SU-DHL-6 (cell line): ENCODE measurements at regions not wholly inside any gene's neighbourhood (a gene's known extent, or its start where the extent isn't known, plus 50 kb on each side); places are given as distances from the start of the nearest gene placed in this dataset.

ENCODE experiments used
- H2AFZ ChIP-seq: fragments of 200-600 bp; sonication (generic); 2 replicates; pipeline ENCODE4 v1.6.1; 2014; ENCODE audit warnings: low read depth, mild to moderate bottlenecking, moderate library complexity, mixed read lengths, antibody characterized with exemption, low read length; ENCODE audit not compliant: severe bottlenecking
- H3F3A ChIP-seq: fragments of 200-600 bp; shearing (Covaris generic); 2 replicates; pipeline ENCODE4 v1.6.0; 2016; ENCODE audit warnings: antibody characterized with exemption, mild to moderate bottlenecking; ENCODE audit not compliant: insufficient read depth
- H3K27ac ChIP-seq: fragments of 200-600 bp; sonication (generic); 2 replicates; pipeline ENCODE4 v1.5.1; 2016; ENCODE audit warnings: low read depth, mild to moderate bottlenecking, low read length, moderate library complexity, mixed read lengths
- H3K27me3 ChIP-seq: fragments of 200-600 bp; sonication (generic), shearing (Covaris generic); 2 replicates; pipeline ENCODE4 v1.6.0; 2014; ENCODE audit warnings: mild to moderate bottlenecking, low read length
- H3K36me3 ChIP-seq: fragments of 200-600 bp; sonication (generic); 2 replicates; pipeline ENCODE4 v1.6.1; 2014; ENCODE audit warnings: mild to moderate bottlenecking, low read length, mixed read lengths
- H3K4me2 ChIP-seq: fragments of 300-600, 200-600 bp; shearing (Covaris generic), sonication (generic); 2 replicates; pipeline ENCODE4 v1.6.0; 2014; ENCODE audit warnings: low read length, low read depth, mild to moderate bottlenecking; ENCODE audit not compliant: poor library complexity, severe bottlenecking
- H3K4me3 ChIP-seq: fragments of 200-600 bp; sonication (generic); 2 replicates; pipeline ENCODE4 v1.5.1; 2014; ENCODE audit warnings: antibody characterized with exemption, low read length, mild to moderate bottlenecking, mixed read lengths; ENCODE audit not compliant: insufficient read depth, poor library complexity, severe bottlenecking
- H3K79me2 ChIP-seq: fragments of 200-600 bp; sonication (generic); 2 replicates; pipeline ENCODE4 v1.6.1; 2014; ENCODE audit warnings: mild to moderate bottlenecking, low read length, moderate library complexity; ENCODE audit not compliant: insufficient read depth
- H3K9ac ChIP-seq: fragments of 200-600 bp; sonication (generic); 2 replicates; pipeline ENCODE4 v1.7.0; 2014; ENCODE audit warnings: mild to moderate bottlenecking, low read length
- H3K9me2 ChIP-seq: fragments of 200-600 bp; sonication (generic); replicated peaks from 2 replicates; pipeline ENCODE4 v1.6.1; 2014; ENCODE audit warnings: low read length; ENCODE audit not compliant: insufficient read depth
- H3K9me3 ChIP-seq: fragments of 200-600 bp; sonication (generic); 2 replicates; pipeline ENCODE4 v1.6.1; 2014; ENCODE audit warnings: low read length, mixed read lengths; ENCODE audit not compliant: insufficient read depth
- H4K20me1 ChIP-seq: fragments of 200-600 bp; sonication (generic); 2 replicates; pipeline ENCODE4 v1.6.1; 2014; ENCODE audit warnings: low read depth, mild to moderate bottlenecking, antibody characterized with exemption, low read length, moderate library complexity, mixed read lengths
- EZH2phosphoT487 ChIP-seq: fragments of 200-600 bp; sonication (generic), shearing (Covaris generic); conservative IDR thresholded peaks from 2 replicates; pipeline ENCODE4 v1.6.1; 2018; ENCODE audit warnings: mild to moderate bottlenecking, antibody characterized with exemption, low read length, moderate library complexity, mixed read lengths
- TF ChIP-seq, protein P1 (sequence below): fragments of 200-600 bp; sonication (generic); IDR thresholded peaks from one replicate; pipeline ENCODE4 v1.5.1; 2017; ENCODE audit warnings: antibody characterized with exemption, mild to moderate bottlenecking, low read length, moderate library complexity; ENCODE audit not compliant: insufficient read depth, poor library complexity, severe bottlenecking

DNA sequence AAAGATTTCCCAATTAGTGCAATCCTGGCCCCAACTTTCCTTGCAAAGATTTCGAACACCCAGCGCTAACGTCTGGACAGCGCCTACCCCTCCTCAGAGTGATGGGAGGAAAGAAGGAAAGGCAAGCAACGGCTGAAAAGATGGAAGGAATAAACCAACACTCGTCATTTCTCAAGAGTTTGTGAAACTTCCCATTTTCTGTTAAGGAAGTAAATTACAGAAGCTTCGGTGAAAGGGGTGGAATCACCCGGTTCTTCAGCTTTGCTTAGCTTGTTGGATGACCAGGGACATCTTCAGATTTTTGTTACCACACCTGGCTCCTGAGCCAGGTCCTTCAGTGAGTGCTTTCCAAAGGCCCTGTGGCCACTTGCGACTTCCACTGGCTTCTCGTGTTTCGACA lies 313.1 kb downstream of the SKIDA1 start:
- Histone ChIP-seq H3K4me2 (no peak overlapping the region), H3K79me2 (no peaks in the 10 kb centered on the region), H2AFZ (no peak overlapping the region), H3K9ac (no peak overlapping the region), H3K9me2 (no peaks in the 10 kb centered on the region; the same call in 1 of the 2 replicates), H3K9me3 (no peaks in the 10 kb centered on the region), H3K36me3 (no peaks in the 10 kb centered on the region), H3K27me3 (0 out of 2 replicates have a peak, but pooled peaks cover 2% of the 10 kb centered on the region), H3K4me3 (no peak overlapping the region), H3K27ac (no peak overlapping the region), H3F3A (no peaks in the 10 kb centered on the region), H4K20me1 (no peaks in the 10 kb centered on the region)
- TF ChIP-seq, protein P1, sequence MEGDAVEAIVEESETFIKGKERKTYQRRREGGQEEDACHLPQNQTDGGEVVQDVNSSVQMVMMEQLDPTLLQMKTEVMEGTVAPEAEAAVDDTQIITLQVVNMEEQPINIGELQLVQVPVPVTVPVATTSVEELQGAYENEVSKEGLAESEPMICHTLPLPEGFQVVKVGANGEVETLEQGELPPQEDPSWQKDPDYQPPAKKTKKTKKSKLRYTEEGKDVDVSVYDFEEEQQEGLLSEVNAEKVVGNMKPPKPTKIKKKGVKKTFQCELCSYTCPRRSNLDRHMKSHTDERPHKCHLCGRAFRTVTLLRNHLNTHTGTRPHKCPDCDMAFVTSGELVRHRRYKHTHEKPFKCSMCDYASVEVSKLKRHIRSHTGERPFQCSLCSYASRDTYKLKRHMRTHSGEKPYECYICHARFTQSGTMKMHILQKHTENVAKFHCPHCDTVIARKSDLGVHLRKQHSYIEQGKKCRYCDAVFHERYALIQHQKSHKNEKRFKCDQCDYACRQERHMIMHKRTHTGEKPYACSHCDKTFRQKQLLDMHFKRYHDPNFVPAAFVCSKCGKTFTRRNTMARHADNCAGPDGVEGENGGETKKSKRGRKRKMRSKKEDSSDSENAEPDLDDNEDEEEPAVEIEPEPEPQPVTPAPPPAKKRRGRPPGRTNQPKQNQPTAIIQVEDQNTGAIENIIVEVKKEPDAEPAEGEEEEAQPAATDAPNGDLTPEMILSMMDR, result no peak
- no peak for TF ChIP-seq EZH2phosphoT487

DNA sequence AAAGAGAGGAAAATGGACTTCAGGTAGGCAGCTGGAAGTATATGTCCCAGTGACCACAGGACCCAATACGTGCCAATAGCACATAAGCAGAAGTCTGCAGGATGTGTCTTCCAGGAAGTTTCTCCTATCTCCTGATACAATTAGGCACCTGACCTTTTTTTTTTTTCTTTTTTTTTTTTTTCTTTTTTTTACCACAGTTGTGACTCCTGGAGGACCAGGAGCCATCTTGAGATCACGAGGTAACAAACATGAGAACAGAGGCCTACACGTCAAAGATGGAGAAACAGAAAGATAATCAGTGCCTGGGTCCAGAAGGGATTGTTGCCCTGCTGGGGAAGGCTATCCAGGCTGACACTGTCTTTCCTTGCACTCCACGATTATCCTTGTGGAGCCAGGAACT lies 312.4 kb upstream of the NEBL start:
- Histone ChIP-seq H3K9me3 (no peaks in the 10 kb centered on the region), H3K36me3 (no peaks in the 10 kb centered on the region), H3K79me2 (no peaks in the 10 kb centered on the region), H2AFZ (no peak overlapping the region), H3K27ac (no peak overlapping the region), H3K9me2 (no peaks in the 10 kb centered on the region; the same call in 1 of the 2 replicates), H3K4me2 (no peak overlapping the region), H3K9ac (no peak overlapping the region), H4K20me1 (no peaks in the 10 kb centered on the region), H3F3A (no peaks in the 10 kb centered on the region), H3K4me3 (no peak overlapping the region), H3K27me3 (0 out of 2 replicates have a peak, but pooled peaks cover 2% of the 10 kb centered on the region)
- no peak for TF ChIP-seq EZH2phosphoT487
- TF ChIP-seq, protein P1, result no peak

DNA sequence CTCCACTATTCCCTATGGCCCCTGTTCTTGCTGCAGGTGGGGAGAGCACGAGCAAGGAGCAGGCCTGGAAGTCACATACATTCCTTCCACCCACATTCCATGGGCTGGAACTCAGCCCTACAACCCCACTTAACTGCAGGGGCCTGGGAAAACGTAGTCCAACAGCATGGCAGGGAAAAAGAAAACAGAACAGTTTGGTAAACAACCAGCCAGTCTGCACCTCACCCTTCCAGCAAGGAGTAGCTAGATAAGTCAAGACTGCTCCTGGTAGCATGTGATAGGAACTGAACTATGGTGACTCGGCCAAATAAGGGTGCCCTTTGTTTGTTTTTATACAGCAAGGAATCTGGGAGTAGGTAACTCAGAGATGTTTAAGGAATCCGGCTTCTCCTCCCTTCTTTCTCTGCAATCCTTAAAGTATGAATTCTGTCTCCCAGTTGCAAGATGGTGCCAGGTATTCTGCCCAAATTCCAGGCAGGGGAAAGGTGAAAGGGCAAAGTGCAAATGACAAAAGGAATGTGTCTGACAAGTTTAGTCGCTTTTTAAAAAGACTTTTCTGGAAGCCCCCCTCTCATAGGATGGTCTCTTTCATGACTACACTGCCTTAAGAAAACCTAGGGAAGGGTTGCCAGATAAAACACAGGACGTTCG lies 311.7 kb upstream of the NEBL start:
- Histone ChIP-seq H2AFZ (no peak overlapping the region), H3K27me3 (0 out of 2 replicates have a peak, but pooled peaks cover 2% of the 10 kb centered on the region), H3F3A (no peaks in the 10 kb centered on the region), H3K9me3 (no peaks in the 10 kb centered on the region), H3K79me2 (no peaks in the 10 kb centered on the region), H3K27ac (no peak overlapping the region), H4K20me1 (no peaks in the 10 kb centered on the region), H3K4me3 (no peak overlapping the region), H3K36me3 (no peaks in the 10 kb centered on the region), H3K4me2 (no peak overlapping the region), H3K9me2 (no peaks in the 10 kb centered on the region; the same call in 1 of the 2 replicates), H3K9ac (no peak overlapping the region)
- TF ChIP-seq, protein P1, result no peak
- no peak for TF ChIP-seq EZH2phosphoT487
